ENCODE measurements at regions not wholly inside any gene's neighbourhood (a gene's known extent, or its start where the extent isn't known, plus 50 kb on each side); places are given as distances from the start of the nearest gene placed in this dataset.

DNA sequence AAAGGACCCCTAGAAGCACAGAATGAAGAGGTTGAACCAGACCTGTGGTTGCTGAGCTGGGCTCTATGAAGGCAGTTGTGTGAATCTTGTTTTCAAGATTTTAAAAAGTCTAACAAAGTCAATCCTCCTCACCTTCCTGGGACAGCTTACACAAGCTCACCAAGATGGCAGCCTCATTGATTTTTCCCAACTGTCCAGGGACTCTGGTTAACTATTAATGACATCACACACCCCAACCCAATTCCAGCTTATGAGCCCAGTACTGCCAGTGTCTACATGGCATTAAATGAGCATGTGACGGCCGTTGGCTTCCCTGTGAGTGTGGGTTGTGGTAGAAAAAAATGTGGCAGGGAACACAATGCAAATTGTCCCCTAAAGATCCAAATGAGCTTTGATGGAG is 137.0 kb downstream of the CHST1 start:
- peaks cover 57% of the 10 kb centered on the region for H3K27me3 ChIP-seq
- H3K9me3 ChIP-seq: no peaks in the 10 kb centered on the region
- H3K36me3 ChIP-seq: no peaks in the 10 kb centered on the region
- no peaks in the 10 kb centered on the region for H3K4me1 ChIP-seq
- TF ChIP-seq, protein P1, sequence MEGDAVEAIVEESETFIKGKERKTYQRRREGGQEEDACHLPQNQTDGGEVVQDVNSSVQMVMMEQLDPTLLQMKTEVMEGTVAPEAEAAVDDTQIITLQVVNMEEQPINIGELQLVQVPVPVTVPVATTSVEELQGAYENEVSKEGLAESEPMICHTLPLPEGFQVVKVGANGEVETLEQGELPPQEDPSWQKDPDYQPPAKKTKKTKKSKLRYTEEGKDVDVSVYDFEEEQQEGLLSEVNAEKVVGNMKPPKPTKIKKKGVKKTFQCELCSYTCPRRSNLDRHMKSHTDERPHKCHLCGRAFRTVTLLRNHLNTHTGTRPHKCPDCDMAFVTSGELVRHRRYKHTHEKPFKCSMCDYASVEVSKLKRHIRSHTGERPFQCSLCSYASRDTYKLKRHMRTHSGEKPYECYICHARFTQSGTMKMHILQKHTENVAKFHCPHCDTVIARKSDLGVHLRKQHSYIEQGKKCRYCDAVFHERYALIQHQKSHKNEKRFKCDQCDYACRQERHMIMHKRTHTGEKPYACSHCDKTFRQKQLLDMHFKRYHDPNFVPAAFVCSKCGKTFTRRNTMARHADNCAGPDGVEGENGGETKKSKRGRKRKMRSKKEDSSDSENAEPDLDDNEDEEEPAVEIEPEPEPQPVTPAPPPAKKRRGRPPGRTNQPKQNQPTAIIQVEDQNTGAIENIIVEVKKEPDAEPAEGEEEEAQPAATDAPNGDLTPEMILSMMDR (IDR thresholded peaks at IDR 0.05): no peak
- H3K4me3 ChIP-seq: no peak overlapping the region
- ATAC-seq: no peak
- no peak overlapping the region for H3K27ac ChIP-seq
- WGBS, 2 donors (ENCODE audit: low coverage in 1 of 2): 67 to 92% methylated on average over 1 to 2 of the region's 2 CpGs

- TF ChIP-seq, protein P1 (IDR thresholded peaks at IDR 0.05): no peak
- TF ChIP-seq POLR2A (IDR thresholded peaks at IDR 0.05): no peak
- no peak for TF ChIP-seq EP300 (IDR thresholded peaks at IDR 0.05)
- no peak for TF ChIP-seq POLR2AphosphoS5 (IDR thresholded peaks at IDR 0.05)
- no peak overlapping the region for H3K27ac ChIP-seq
- H3K9me3 ChIP-seq: peaks cover 0 to 5% (median 0%) of the 10 kb centered on the region in 3 donors
- no peak for ATAC-seq
- no peak overlapping the region for H3K4me3 ChIP-seq
- no peaks in the 10 kb centered on the region for H3K4me1 ChIP-seq
- H3K27me3 ChIP-seq: peaks cover 54% of the 10 kb centered on the region
- WGBS, 2 donors (ENCODE audit: low coverage in 1 of 2): 80 to 100% methylated on average over 1 of the region's 1 CpG
- H3K36me3 ChIP-seq: no peaks in the 10 kb centered on the region
These were observed 137.5 kb downstream of the CHST1 start for GRCh38 chr11:45527898-45528297.

GRCh38 chr11:45525393-45525792 is 140.0 kb downstream of the CHST1 start:
- H3K4me1 ChIP-seq: no peaks in the 10 kb centered on the region
- H3K27ac ChIP-seq: no peak overlapping the region
- no peak for ATAC-seq
- WGBS, 2 donors (ENCODE audit: low coverage in 1 of 2): 5 to 22% methylated on average over 2 to 3 of the region's 3 CpGs
- no peak overlapping the region for H3K4me3 ChIP-seq
- no peaks in the 10 kb centered on the region for H3K36me3 ChIP-seq
- peaks cover 29% of the 10 kb centered on the region for H3K27me3 ChIP-seq
- no peak for TF ChIP-seq POLR2A (IDR thresholded peaks at IDR 0.05)
- TF ChIP-seq EP300 (IDR thresholded peaks at IDR 0.05): no peak
- TF ChIP-seq, protein P1 (IDR thresholded peaks at IDR 0.05): no peak
- no peak for TF ChIP-seq POLR2AphosphoS5 (IDR thresholded peaks at IDR 0.05)
- peaks cover 0 to 11% (median 0%) of the 10 kb centered on the region in 3 donors for H3K9me3 ChIP-seq

DNA sequence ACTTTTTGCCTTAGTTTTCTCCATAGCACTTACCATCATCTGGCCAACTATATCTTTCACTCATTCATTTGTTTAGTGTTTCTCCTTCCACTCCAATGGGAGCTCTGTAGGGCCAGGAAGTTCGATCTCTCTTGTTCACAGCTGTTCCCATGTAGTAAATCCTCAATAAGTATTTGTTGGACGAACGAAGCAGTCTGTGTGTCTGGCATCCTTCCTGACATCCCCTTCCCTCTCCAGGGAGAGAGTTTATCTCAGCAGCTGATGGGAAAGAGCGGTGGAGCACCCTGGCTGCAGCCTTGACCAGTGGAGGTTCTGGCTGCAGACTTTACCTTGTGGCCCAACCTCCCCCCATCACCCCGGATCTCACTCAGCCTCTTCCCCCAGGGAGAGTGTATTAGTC is 141.7 kb downstream of the CHST1 start:
- H3K36me3 ChIP-seq: no peaks in the 10 kb centered on the region
- peaks cover 0 to 11% (median 0%) of the 10 kb centered on the region in 3 donors for H3K9me3 ChIP-seq
- no peak for ATAC-seq
- H3K27me3 ChIP-seq: peaks cover 23% of the 10 kb centered on the region
- H3K4me3 ChIP-seq: no peak overlapping the region
- H3K27ac ChIP-seq: no peak overlapping the region
- TF ChIP-seq POLR2A (IDR thresholded peaks at IDR 0.05): no peak
- TF ChIP-seq, protein P1 (IDR thresholded peaks at IDR 0.05): no peak
- TF ChIP-seq EP300 (IDR thresholded peaks at IDR 0.05): no peak
- TF ChIP-seq POLR2AphosphoS5 (IDR thresholded peaks at IDR 0.05): no peak
- H3K4me1 ChIP-seq: no peaks in the 10 kb centered on the region
- WGBS, 2 donors (ENCODE audit: low coverage in 1 of 2): 29 to 55% methylated on average over 1 to 2 of the region's 5 CpGs

GRCh38 chr11:45518833-45519535 is 146.4 kb downstream of the CHST1 start:
- TF ChIP-seq EP300 (IDR thresholded peaks at IDR 0.05) (no peak), POLR2AphosphoS5 (IDR thresholded peaks at IDR 0.05) (no peak), POLR2A (IDR thresholded peaks at IDR 0.05) (no peak)
- TF ChIP-seq, protein P1 (IDR thresholded peaks at IDR 0.05): no peak
- 82 to 100% methylated on average over 2 to 4 of the region's 5 CpGs for WGBS, 2 donors (ENCODE audit: low coverage in 1 of 2)
- Histone ChIP-seq H3K4me1 (no peaks in the 10 kb centered on the region), H3K27me3 (peaks cover under 1% of the 10 kb centered on the region), H3K27ac (no peak overlapping the region), H3K9me3 (peaks cover 0 to 11% (median 0%) of the 10 kb centered on the region in 3 donors), H3K36me3 (no peaks in the 10 kb centered on the region), H3K4me3 (no peak overlapping the region)
- no peak for ATAC-seq

Data from gastroesophageal sphincter (tissue), 4 donors.